ENCODE measurements at regions not wholly inside any gene's neighbourhood (a gene's known extent, or its start where the extent isn't known, plus 50 kb on each side); places are given as distances from the start of the nearest gene placed in this dataset.

- Mint-ChIP-seq H3K4me1 (ENCODE audit: low read depth) (no peaks in the 10 kb centered on the region), H3K27me3 (ENCODE audit: insufficient read depth) (no peaks in the 10 kb centered on the region), H3K27ac (no peak overlapping the region), H3K36me3 (ENCODE audit: low read depth) (no peaks in the 10 kb centered on the region), H3K9me3 (peaks cover 36% of the 10 kb centered on the region), H3K4me3 (no peak overlapping the region)
- DNase-seq, result no peak
- TF ChIP-seq, protein P1, sequence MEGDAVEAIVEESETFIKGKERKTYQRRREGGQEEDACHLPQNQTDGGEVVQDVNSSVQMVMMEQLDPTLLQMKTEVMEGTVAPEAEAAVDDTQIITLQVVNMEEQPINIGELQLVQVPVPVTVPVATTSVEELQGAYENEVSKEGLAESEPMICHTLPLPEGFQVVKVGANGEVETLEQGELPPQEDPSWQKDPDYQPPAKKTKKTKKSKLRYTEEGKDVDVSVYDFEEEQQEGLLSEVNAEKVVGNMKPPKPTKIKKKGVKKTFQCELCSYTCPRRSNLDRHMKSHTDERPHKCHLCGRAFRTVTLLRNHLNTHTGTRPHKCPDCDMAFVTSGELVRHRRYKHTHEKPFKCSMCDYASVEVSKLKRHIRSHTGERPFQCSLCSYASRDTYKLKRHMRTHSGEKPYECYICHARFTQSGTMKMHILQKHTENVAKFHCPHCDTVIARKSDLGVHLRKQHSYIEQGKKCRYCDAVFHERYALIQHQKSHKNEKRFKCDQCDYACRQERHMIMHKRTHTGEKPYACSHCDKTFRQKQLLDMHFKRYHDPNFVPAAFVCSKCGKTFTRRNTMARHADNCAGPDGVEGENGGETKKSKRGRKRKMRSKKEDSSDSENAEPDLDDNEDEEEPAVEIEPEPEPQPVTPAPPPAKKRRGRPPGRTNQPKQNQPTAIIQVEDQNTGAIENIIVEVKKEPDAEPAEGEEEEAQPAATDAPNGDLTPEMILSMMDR (IDR thresholded peaks at IDR 0.05), result no peak
Measured at GRCh38 chr1:90341516-90341915, 346.6 kb downstream of the ZNF326 start.

- Mint-ChIP-seq H3K9me3 (peaks cover 29% of the 10 kb centered on the region), H3K36me3 (ENCODE audit: low read depth) (no peaks in the 10 kb centered on the region), H3K27me3 (ENCODE audit: insufficient read depth) (no peaks in the 10 kb centered on the region), H3K4me3 (no peak overlapping the region), H3K27ac (no peak overlapping the region), H3K4me1 (ENCODE audit: low read depth) (no peaks in the 10 kb centered on the region)
- no peak for DNase-seq
- TF ChIP-seq, protein P1 (IDR thresholded peaks at IDR 0.05), result no peak
Measured at GRCh38 chr1:90340606-90341005, 345.7 kb downstream of the ZNF326 start.

DNA sequence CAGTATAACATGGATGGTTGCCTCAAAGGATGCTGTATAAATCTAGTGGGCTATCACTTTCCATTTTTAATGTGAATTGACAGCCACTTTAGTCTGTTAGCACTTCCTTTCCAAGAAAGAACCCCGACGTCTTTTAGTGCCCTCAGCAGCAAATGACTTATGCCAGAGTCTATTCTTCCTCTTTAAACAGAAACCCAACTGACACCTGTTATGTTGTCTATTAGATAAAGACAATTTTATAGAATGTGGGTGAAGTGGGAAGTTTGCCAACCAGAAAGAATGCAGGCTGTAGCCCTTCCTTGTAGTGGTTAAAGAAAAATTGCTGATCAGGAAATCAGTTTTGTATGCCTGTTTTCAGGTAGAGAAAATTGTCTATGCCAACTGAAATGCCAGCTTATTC is 344.9 kb downstream of the ZNF326 start:
- Mint-ChIP-seq H3K9me3 (peaks cover 25% of the 10 kb centered on the region), H3K36me3 (ENCODE audit: low read depth) (no peaks in the 10 kb centered on the region), H3K27ac (no peak overlapping the region), H3K4me1 (ENCODE audit: low read depth) (no peaks in the 10 kb centered on the region), H3K27me3 (ENCODE audit: insufficient read depth) (no peaks in the 10 kb centered on the region), H3K4me3 (no peak overlapping the region)
- no peak for DNase-seq
- TF ChIP-seq, protein P1 (IDR thresholded peaks at IDR 0.05), result no peak

- H3K36me3 Mint-ChIP-seq (ENCODE audit: low read depth), result no peaks in the 10 kb centered on the region
- no peaks in the 10 kb centered on the region for H3K4me1 Mint-ChIP-seq (ENCODE audit: low read depth)
- TF ChIP-seq, protein P1 (IDR thresholded peaks at IDR 0.05), result no peak
- H3K27me3 Mint-ChIP-seq (ENCODE audit: insufficient read depth), result no peaks in the 10 kb centered on the region
- no peak overlapping the region for H3K27ac Mint-ChIP-seq
- DNase-seq, result no peak
- H3K9me3 Mint-ChIP-seq, result peaks cover 6% of the 10 kb centered on the region
- H3K4me3 Mint-ChIP-seq, result no peak overlapping the region
Measured at GRCh38 chr1:90336552-90337324, 341.8 kb downstream of the ZNF326 start.

DNA sequence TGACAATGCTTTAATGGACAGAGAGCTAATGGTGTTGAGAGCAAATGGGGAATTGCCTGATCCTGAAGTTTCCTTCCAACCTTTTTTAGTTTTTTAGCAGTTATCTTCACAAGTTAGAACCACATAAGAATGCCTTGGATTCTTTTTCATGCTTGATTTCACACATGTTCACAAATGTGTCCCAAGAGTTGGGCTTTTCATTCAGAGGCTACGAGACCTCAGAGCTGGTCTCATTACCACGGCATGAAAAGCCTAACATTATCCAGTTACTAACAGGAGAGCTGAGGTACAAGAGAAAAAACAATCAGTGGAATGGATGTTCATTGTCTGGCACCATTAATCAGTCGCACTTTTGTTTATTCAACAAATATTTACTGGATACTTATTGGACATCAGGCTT is 340.6 kb downstream of the ZNF326 start:
- no peaks in the 10 kb centered on the region for H3K36me3 Mint-ChIP-seq (ENCODE audit: low read depth)
- peaks cover 12% of the 10 kb centered on the region for H3K9me3 Mint-ChIP-seq
- H3K27ac Mint-ChIP-seq, result no peak overlapping the region
- H3K27me3 Mint-ChIP-seq (ENCODE audit: insufficient read depth), result no peaks in the 10 kb centered on the region
- no peak for DNase-seq
- H3K4me1 Mint-ChIP-seq (ENCODE audit: low read depth), result no peaks in the 10 kb centered on the region
- TF ChIP-seq, protein P1 (IDR thresholded peaks at IDR 0.05), result no peak
- no peak overlapping the region for H3K4me3 Mint-ChIP-seq

All from HFFc6 (cell line).